ENCODE measurements at regions not wholly inside any gene's neighbourhood (a gene's known extent, or its start where the extent isn't known, plus 50 kb on each side); places are given as distances from the start of the nearest gene placed in this dataset.

DNA sequence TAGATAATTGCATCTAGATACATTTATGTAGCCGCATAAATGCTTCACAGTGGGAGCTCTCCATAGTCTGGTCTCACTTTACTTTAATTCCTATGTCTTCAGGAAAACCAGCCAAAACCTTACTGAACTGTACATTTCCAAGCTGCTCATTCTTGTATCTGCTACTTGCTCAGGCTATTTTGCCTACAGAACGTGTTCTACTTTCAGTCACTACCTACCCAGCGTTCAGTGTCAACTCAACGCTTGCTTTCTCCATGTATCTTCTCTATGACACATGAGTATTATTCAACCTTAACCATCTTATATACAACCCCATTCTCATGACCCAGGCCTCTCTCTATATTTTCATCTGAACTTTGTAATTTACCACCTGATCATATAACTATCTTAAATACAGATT lies 101.9 kb downstream of the KLF12 start:
- Histone ChIP-seq H3K79me2 (ENCODE audit: insufficient read depth, low read depth) (no peaks in the 10 kb centered on the region), H2AFZ (ENCODE audit: low read depth) (no peak overlapping the region), H3K27ac (no peak overlapping the region), H4K20me1 (ENCODE audit: insufficient read depth) (no peaks in the 10 kb centered on the region), H3K4me1 (ENCODE audit: low read depth, poor library complexity, severe bottlenecking) (peaks cover 1% of the 10 kb centered on the region), H3K4me3 (IDR thresholded peaks at IDR 0.05; ENCODE audit: insufficient read depth, low read depth, low read length) (no peak overlapping the region), H3K27me3 (ENCODE audit: insufficient read depth, low read depth) (no peaks in the 10 kb centered on the region), H3K4me2 (no peak overlapping the region), H3K9ac (no peak overlapping the region), H3K36me3 (ENCODE audit: insufficient read depth) (no peaks in the 10 kb centered on the region)
- TF ChIP-seq, protein P1, sequence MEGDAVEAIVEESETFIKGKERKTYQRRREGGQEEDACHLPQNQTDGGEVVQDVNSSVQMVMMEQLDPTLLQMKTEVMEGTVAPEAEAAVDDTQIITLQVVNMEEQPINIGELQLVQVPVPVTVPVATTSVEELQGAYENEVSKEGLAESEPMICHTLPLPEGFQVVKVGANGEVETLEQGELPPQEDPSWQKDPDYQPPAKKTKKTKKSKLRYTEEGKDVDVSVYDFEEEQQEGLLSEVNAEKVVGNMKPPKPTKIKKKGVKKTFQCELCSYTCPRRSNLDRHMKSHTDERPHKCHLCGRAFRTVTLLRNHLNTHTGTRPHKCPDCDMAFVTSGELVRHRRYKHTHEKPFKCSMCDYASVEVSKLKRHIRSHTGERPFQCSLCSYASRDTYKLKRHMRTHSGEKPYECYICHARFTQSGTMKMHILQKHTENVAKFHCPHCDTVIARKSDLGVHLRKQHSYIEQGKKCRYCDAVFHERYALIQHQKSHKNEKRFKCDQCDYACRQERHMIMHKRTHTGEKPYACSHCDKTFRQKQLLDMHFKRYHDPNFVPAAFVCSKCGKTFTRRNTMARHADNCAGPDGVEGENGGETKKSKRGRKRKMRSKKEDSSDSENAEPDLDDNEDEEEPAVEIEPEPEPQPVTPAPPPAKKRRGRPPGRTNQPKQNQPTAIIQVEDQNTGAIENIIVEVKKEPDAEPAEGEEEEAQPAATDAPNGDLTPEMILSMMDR (conservative IDR thresholded peaks at IDR 0.05; ENCODE audit: low read depth, low read length), result no peak

DNA sequence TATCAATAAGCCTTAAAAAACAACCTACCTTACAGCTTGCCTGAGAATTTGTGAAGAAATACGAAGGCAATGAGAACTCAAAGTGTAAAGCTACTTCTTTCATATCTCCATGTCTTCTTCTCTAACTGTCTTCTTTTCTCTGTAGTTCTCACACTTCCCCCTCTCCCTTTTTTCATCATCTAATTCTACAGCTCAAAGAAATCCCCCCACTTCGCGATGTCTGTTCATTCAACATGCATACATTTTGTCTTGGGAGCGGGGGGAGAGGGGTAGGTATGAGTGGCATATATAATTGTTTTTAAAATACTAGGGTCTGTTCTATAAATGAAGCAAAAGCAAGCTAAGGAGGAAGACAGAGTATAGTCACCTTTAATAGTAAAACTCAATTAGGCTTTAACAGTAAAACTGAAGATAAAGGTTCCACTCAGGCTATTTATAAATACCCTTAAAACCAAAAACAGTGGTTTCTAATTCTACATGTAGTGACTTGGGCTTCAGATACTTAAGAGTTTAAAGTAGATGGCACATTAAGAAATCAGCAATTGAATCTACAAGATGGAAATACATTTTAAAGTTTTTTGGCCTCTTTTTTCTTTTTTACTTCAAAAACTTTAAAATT lies 106.9 kb downstream of the KLF12 start:
- H3K4me1 ChIP-seq (ENCODE audit: low read depth, poor library complexity, severe bottlenecking), result peaks cover 12% of the 10 kb centered on the region
- H3K36me3 ChIP-seq (ENCODE audit: insufficient read depth), result no peaks in the 10 kb centered on the region
- H3K9ac ChIP-seq, result no peak overlapping the region
- no peak overlapping the region for H2AFZ ChIP-seq (ENCODE audit: low read depth)
- H3K4me2 ChIP-seq, result no peak overlapping the region
- H3K4me3 ChIP-seq (IDR thresholded peaks at IDR 0.05; ENCODE audit: insufficient read depth, low read depth, low read length), result no peak overlapping the region
- H3K79me2 ChIP-seq (ENCODE audit: insufficient read depth, low read depth), result no peaks in the 10 kb centered on the region
- TF ChIP-seq, protein P1 (conservative IDR thresholded peaks at IDR 0.05; ENCODE audit: low read depth, low read length), result no peak
- no peaks in the 10 kb centered on the region for H3K27me3 ChIP-seq (ENCODE audit: insufficient read depth, low read depth)
- H4K20me1 ChIP-seq (ENCODE audit: insufficient read depth), result no peaks in the 10 kb centered on the region
- no peak overlapping the region for H3K27ac ChIP-seq

DNA sequence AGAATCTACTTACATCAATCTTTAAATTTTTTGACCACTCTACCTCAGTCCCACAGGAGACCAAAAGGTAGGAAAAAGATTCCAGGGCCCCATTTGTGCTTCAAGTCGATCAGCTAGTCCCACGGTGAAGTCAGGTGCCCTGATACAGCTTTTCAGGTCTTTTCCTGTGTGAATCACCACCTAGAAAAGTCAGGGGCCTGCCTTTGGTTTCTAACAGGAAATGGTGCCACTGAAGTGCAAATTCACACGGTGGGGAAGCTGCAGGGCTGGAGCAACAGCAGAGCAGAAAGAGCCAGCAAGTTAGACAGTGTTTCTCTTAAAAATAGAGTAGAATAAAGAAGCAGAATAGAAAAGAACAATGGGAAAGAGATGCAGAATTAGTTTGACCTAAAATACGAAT lies 107.5 kb downstream of the KLF12 start:
- H3K27ac ChIP-seq, result no peak overlapping the region
- no peak overlapping the region for H3K4me3 ChIP-seq (IDR thresholded peaks at IDR 0.05; ENCODE audit: insufficient read depth, low read depth, low read length)
- TF ChIP-seq, protein P1 (conservative IDR thresholded peaks at IDR 0.05; ENCODE audit: low read depth, low read length), result no peak
- no peaks in the 10 kb centered on the region for H3K27me3 ChIP-seq (ENCODE audit: insufficient read depth, low read depth)
- no peak overlapping the region for H2AFZ ChIP-seq (ENCODE audit: low read depth)
- no peak overlapping the region for H3K4me2 ChIP-seq
- H3K79me2 ChIP-seq (ENCODE audit: insufficient read depth, low read depth), result no peaks in the 10 kb centered on the region
- no peaks in the 10 kb centered on the region for H3K36me3 ChIP-seq (ENCODE audit: insufficient read depth)
- peaks cover 12% of the 10 kb centered on the region for H3K4me1 ChIP-seq (ENCODE audit: low read depth, poor library complexity, severe bottlenecking)
- H4K20me1 ChIP-seq (ENCODE audit: insufficient read depth), result no peaks in the 10 kb centered on the region
- H3K9ac ChIP-seq, result no peak overlapping the region

DNA sequence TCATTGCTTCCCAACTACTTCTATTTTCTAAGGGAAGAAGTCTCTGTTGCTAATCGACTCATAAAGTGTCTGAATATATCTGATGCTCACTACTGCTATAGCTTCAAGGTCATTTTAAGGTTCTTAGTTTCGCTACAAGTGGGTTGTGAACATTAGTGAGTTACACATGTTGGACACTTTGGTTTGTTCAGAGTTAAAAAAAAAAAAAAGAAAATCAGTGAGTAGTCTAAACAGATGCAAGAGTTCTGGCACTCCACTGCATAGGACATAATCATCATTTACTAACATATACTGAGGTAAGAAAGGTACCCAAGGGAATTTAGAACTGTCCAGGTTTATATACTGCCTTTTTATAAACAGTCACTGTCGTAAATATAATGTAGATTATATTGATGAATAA lies 108.8 kb downstream of the KLF12 start:
- TF ChIP-seq, protein P1 (conservative IDR thresholded peaks at IDR 0.05; ENCODE audit: low read depth, low read length), result no peak
- Histone ChIP-seq H3K36me3 (ENCODE audit: insufficient read depth) (no peaks in the 10 kb centered on the region), H3K27ac (no peak overlapping the region), H3K27me3 (ENCODE audit: insufficient read depth, low read depth) (no peaks in the 10 kb centered on the region), H2AFZ (ENCODE audit: low read depth) (no peak overlapping the region), H3K4me1 (ENCODE audit: low read depth, poor library complexity, severe bottlenecking) (peaks cover 12% of the 10 kb centered on the region), H3K4me3 (IDR thresholded peaks at IDR 0.05; ENCODE audit: insufficient read depth, low read depth, low read length) (no peak overlapping the region), H4K20me1 (ENCODE audit: insufficient read depth) (no peaks in the 10 kb centered on the region), H3K9ac (no peak overlapping the region), H3K79me2 (ENCODE audit: insufficient read depth, low read depth) (no peaks in the 10 kb centered on the region), H3K4me2 (no peak overlapping the region)
